ENCODE measurements at regions not wholly inside any gene's neighbourhood (a gene's known extent, or its start where the extent isn't known, plus 50 kb on each side); places are given as distances from the start of the nearest gene placed in this dataset.

GRCh38 chr22:49418341-49418894, 409.3 kb downstream of the BRD1 start:
- TF ChIP-seq, protein P1, sequence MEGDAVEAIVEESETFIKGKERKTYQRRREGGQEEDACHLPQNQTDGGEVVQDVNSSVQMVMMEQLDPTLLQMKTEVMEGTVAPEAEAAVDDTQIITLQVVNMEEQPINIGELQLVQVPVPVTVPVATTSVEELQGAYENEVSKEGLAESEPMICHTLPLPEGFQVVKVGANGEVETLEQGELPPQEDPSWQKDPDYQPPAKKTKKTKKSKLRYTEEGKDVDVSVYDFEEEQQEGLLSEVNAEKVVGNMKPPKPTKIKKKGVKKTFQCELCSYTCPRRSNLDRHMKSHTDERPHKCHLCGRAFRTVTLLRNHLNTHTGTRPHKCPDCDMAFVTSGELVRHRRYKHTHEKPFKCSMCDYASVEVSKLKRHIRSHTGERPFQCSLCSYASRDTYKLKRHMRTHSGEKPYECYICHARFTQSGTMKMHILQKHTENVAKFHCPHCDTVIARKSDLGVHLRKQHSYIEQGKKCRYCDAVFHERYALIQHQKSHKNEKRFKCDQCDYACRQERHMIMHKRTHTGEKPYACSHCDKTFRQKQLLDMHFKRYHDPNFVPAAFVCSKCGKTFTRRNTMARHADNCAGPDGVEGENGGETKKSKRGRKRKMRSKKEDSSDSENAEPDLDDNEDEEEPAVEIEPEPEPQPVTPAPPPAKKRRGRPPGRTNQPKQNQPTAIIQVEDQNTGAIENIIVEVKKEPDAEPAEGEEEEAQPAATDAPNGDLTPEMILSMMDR (IDR thresholded peaks at IDR 0.05; ENCODE audit: low read depth, low read length): no peak
- DNase-seq (ENCODE audit: extremely low read depth, low read depth): no peak

DNA sequence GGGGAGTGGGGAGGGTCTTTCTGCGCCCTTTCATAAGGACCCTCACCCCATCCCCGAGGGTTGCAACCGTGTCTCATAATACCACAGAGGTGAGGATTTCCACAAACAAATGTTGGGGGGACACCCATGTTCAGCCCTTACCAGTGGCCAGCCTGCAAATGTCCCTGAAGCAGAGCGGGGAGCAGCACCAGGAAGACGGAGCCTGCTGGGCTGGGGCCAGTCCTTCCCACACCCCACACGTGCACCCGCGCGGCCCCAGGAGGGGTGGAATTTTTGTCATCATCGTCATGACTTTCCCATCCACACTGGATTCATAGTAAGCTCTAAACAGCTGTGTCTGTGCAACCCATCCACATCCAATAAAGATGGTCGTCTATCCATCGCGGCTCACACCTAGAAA, 409.8 kb downstream of the BRD1 start:
- no peak for DNase-seq (ENCODE audit: extremely low read depth, low read depth)
- TF ChIP-seq, protein P1 (IDR thresholded peaks at IDR 0.05; ENCODE audit: low read depth, low read length): no peak

GRCh38 chr22:49417326-49417725, 410.3 kb downstream of the BRD1 start:
- TF ChIP-seq, protein P1 (IDR thresholded peaks at IDR 0.05; ENCODE audit: low read depth, low read length): no peak
- DNase-seq (ENCODE audit: extremely low read depth, low read depth): no peak

DNA sequence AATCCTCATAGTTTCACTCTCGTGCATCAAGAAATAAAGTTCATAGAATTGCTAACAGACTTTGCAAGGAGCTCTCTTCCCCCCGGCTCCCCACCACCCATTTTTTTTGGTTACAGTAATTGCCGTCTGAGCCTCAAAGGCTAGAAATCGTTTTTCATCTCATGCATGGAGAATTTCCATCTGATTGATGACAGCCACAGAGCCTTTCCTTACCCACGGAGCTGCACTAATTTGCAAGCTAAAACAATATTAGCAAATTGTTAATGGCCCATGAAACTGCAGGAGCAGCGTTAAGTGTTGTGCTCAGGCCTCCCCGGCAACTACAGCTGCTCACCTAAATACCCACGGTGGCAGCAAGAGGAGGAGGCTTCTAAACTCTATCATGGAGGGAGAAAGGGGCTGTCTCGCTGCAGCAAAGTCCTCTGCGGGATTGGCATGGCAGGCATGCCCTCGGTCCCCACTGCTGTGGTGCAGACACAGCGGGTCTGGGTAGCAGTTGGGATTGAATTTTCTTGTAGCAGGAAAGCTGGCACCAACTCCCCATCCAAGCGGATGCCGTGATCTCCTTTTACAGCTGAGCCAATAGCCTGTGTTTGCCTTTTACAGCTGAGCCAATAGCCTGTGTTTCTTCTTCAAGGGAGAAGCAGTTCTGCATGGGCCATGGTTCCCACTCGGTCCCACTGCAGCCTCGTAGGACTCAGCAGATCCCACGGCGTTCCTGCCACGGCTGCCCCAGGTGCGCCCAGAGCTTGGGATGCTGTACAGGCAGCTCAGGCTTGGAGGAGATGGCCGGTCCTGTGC, 412.3 kb downstream of the BRD1 start:
- TF ChIP-seq, protein P1 (IDR thresholded peaks at IDR 0.05; ENCODE audit: low read depth, low read length): no peak
- DNase-seq (ENCODE audit: extremely low read depth, low read depth): no peak

GRCh38 chr22:49413551-49413950, 414.1 kb downstream of the BRD1 start:
- TF ChIP-seq, protein P1 (IDR thresholded peaks at IDR 0.05; ENCODE audit: low read depth, low read length): no peak

DNA sequence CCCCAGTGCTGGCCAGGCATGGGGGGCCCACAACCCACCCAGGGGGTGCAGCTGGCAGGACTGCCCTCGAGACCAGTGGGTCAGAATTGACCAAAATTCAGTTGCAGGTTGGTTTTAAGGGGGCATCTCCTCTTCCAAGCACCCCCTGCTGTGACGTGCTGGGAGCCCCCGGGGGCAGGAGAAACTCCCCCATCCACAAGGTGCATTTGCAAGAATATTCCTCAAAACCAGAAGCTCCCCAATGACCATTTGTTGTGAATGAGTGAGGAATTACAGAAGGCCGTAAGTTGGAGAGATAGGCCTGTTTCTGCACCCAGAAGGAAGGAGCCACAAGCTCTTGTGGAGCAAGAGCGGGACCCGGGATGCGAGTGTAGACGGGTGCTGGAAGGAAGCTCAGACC, 414.5 kb downstream of the BRD1 start:
- TF ChIP-seq, protein P1 (IDR thresholded peaks at IDR 0.05; ENCODE audit: low read depth, low read length): no peak
- DNase-seq (ENCODE audit: extremely low read depth, low read depth): no peak

More at GRCh38 chr22:49413551-49413950, 414.1 kb downstream of the BRD1 start:
- DNase-seq (ENCODE audit: extremely low read depth, low read depth): no peak

GRCh38 chr22:49412236-49412635, 415.4 kb downstream of the BRD1 start:
- DNase-seq (ENCODE audit: extremely low read depth, low read depth): no peak
- TF ChIP-seq, protein P1 (IDR thresholded peaks at IDR 0.05; ENCODE audit: low read depth, low read length): no peak
